HCT116 (cell line): ENCODE measurements at regions not wholly inside any gene's neighbourhood (a gene's known extent, or its start where the extent isn't known, plus 50 kb on each side); places are given as distances from the start of the nearest gene placed in this dataset.

Experiments
- ATAC-seq: fragments of 200-7000 bp; cut with Tn5 transposase; 2 replicates; pipeline ENCODE4 v1.9.1; 2020; ENCODE audit warnings: mild to moderate bottlenecking, moderate library complexity
- BruUV-seq: library from RNA; stranded (reverse); fragments of 400-500 nt; replicated peaks from 2 replicates; lab custom pipeline; 2021; lab: Mats Ljungman, UMichigan
- CTCF ChIA-PET: fragments of 300-600 bp; sonication (Branson Sonifier 250); formaldehyde crosslinking; loops from one replicate; lab custom pipeline; 2021; ENCODE audit warnings: antibody characterized with exemption; lab: Charles Lee
- POLR2A ChIA-PET: fragments of 300-600, 350-600 bp; sonication (Branson Sonifier 250); formaldehyde crosslinking; loops from one replicate; lab custom pipeline; 2021; ENCODE audit warnings: antibody characterized with exemption; lab: Charles Lee
- RAD21 ChIA-PET, 2 experiments: fragments of 300-600 bp; sonication (Branson Sonifier 250); formaldehyde crosslinking; loops; one replicate each; lab custom pipeline; 2023; ENCODE audit warnings: low total read pairs in 2 of 2; ENCODE audit not compliant: uncharacterized antibody in 2 of 2, unreplicated experiment in 2 of 2, low non-redundant PET in 1 of 2; lab: Charles Lee
- DNase-seq: peaks from one replicate; pipeline ENCODE4 v3.0.0-alpha.2; 2010; ENCODE audit warnings: low read depth, low spot score
- H2AFZ ChIP-seq: fragments of 200-600 bp; shearing (Covaris generic), sonication (generic); 2 replicates; pipeline ENCODE4 v1.6.1; 2017; ENCODE audit warnings: low read depth, mixed run types, mixed read lengths, antibody characterized with exemption, low read length; ENCODE audit not compliant: poor library complexity, severe bottlenecking
- H3K27ac ChIP-seq: 2 replicates; pipeline ENCODE4 v1.5.1; 2012; ENCODE audit warnings: low read depth, low read length
- H3K27me3 ChIP-seq: fragments of 200-600 bp; sonication (generic); 2 replicates; pipeline ENCODE4 v1.6.1; 2016; ENCODE audit warnings: mixed run types, low read length, mixed read lengths; ENCODE audit not compliant: insufficient read depth
- H3K36me3 ChIP-seq, 2 experiments: fragments of 200-500 bp in 1 of 2; fragments of 200-600 bp in 1 of 2; sonication (Bioruptor generic) in 1 of 2; sonication (generic) in 1 of 2; 2 replicates each; pipeline versions ENCODE4 v1.5.1 to v1.6.1; 2014 to 2016; ENCODE audit warnings: low read length in 2 of 2, inconsistent platforms in 1 of 2, mixed read lengths in 1 of 2, mixed run types in 1 of 2; ENCODE audit not compliant: insufficient read depth in 2 of 2, control insufficient read depth in 1 of 2
- H3K4me1 ChIP-seq, 2 experiments: fragments of 200-600 bp in 1 of 2; sonication (generic) in 1 of 2; 2 replicates each; pipeline versions ENCODE4 v1.5.1 to v1.6.1; 2012 to 2017; ENCODE audit warnings: low read length in 2 of 2, inconsistent platforms in 1 of 2, mild to moderate bottlenecking in 1 of 2, mixed read lengths in 1 of 2, mixed run types in 1 of 2, moderate library complexity in 1 of 2; ENCODE audit not compliant: insufficient read depth in 2 of 2, control insufficient read depth in 1 of 2
- H3K4me2 ChIP-seq: fragments of 200-600 bp; sonication (generic); 2 replicates; pipeline ENCODE4 v1.6.1; 2017; ENCODE audit warnings: mixed run types, low read length, mixed read lengths
- H3K4me3 ChIP-seq, 2 experiments: fragments of 200-600 bp in 1 of 2; sonication (generic) in 1 of 2; replicated peaks in 1 of 2; 2 replicates each; pipeline ENCODE4 v1.5.1; 2011 to 2016; ENCODE audit warnings: low read length in 2 of 2, control low read depth in 1 of 2, low read depth in 1 of 2, mild to moderate bottlenecking in 1 of 2, mixed read lengths in 1 of 2, mixed run types in 1 of 2
- H3K79me2 ChIP-seq: fragments of 200-600 bp; sonication (generic); 2 replicates; pipeline ENCODE4 v1.6.1; 2017; ENCODE audit warnings: mild to moderate bottlenecking, mixed run types, low read length, moderate library complexity, mixed read lengths; ENCODE audit not compliant: insufficient read depth
- H3K9ac ChIP-seq: fragments of 200-600 bp; sonication (generic); 2 replicates; pipeline ENCODE4 v1.6.1; 2016; ENCODE audit warnings: low read length, mixed read lengths
- H3K9me2 ChIP-seq: fragments of 200-600 bp; sonication (generic), shearing (Covaris generic); 2 replicates; pipeline ENCODE4 v1.6.1; 2017; ENCODE audit warnings: mixed run types, mild to moderate bottlenecking, moderate library complexity; ENCODE audit not compliant: insufficient read depth
- H3K9me3 ChIP-seq, 2 experiments: fragments of 200-500 bp in 1 of 2; fragments of 200-600 bp in 1 of 2; sonication (Bioruptor generic) in 1 of 2; sonication (generic) in 1 of 2; 2 replicates each; pipeline ENCODE4 v1.6.1; 2014 to 2017; ENCODE audit warnings: low read length in 2 of 2, mixed read lengths in 2 of 2, inconsistent platforms in 1 of 2, low read depth in 1 of 2, mild to moderate bottlenecking in 1 of 2, mixed run types in 1 of 2, moderate library complexity in 1 of 2; ENCODE audit not compliant: control insufficient read depth in 1 of 2, insufficient read depth in 1 of 2
- H4K20me1 ChIP-seq: fragments of 200-600 bp; sonication (generic), shearing (Covaris generic); 2 replicates; pipeline ENCODE4 v1.6.1; 2017; ENCODE audit warnings: mixed run types, mild to moderate bottlenecking, moderate library complexity; ENCODE audit not compliant: insufficient read depth
- EGR1 ChIP-seq: IDR thresholded peaks from 2 replicates; pipeline ENCODE4 v1.6.1; 2012; ENCODE audit warnings: low read depth
- FOSL1 ChIP-seq: IDR thresholded peaks from 2 replicates; pipeline ENCODE4 v1.6.1; 2012; ENCODE audit warnings: low read depth
- POLR2A ChIP-seq: IDR thresholded peaks from 2 replicates; pipeline ENCODE4 v1.7.0; 2011; ENCODE audit warnings: borderline replicate concordance; ENCODE audit not compliant: insufficient read depth, insufficient read length; ENCODE audit errors: extremely low read depth
- SP1 ChIP-seq: IDR thresholded peaks from 2 replicates; pipeline ENCODE4 v1.6.1; 2012; ENCODE audit warnings: low read depth
- SRF ChIP-seq: IDR thresholded peaks from 2 replicates; pipeline ENCODE4 v1.6.1; 2012; ENCODE audit warnings: low read depth
- TCF7L2 ChIP-seq: IDR thresholded peaks from 2 replicates; pipeline ENCODE4 v1.7.0; 2011; ENCODE audit warnings: borderline replicate concordance, inconsistent platforms; ENCODE audit not compliant: insufficient read depth, insufficient read length; ENCODE audit errors: extremely low read depth
- YY1 ChIP-seq: IDR thresholded peaks from 2 replicates; pipeline ENCODE4 v1.6.1; 2011; ENCODE audit warnings: low read length, low read depth, moderate library complexity, mild to moderate bottlenecking; ENCODE audit not compliant: insufficient replicate concordance; ENCODE audit errors: extremely low read depth
- ZNF274 ChIP-seq: fragments of 200-500 bp; sonication (Bioruptor generic); IDR thresholded peaks from 2 replicates; pipeline ENCODE4 v1.6.1; 2014; ENCODE audit warnings: mild to moderate bottlenecking, low read depth, low read length, inconsistent platforms
- intact Hi-C: fragments of 100-400 bp; cut with micrococcal nuclease; formaldehyde crosslinking; loops from 2 replicates; pipeline ENCODE4 v1.10.0; 2022
- TF ChIP-seq, protein P1 (sequence below): IDR thresholded peaks from 2 replicates; pipeline ENCODE4 v1.6.1; 2012; ENCODE audit warnings: low read depth
- TF ChIP-seq, protein P2 (sequence below): IDR thresholded peaks from 2 replicates; pipeline ENCODE4 v1.6.1; 2012
- TF ChIP-seq, protein P3 (sequence below), 3 experiments: fragments of 200-600 bp in 1 of 3; sonication (generic) in 1 of 3; IDR thresholded peaks in 2 of 3; conservative IDR thresholded peaks in 1 of 3; 2 replicates each; pipeline ENCODE4 v1.5.1; 2012 to 2017; ENCODE audit warnings: low read depth in 2 of 3, low read length in 2 of 3, antibody characterized with exemption in 1 of 3, borderline replicate concordance in 1 of 3, control low read depth in 1 of 3, mild to moderate bottlenecking in 1 of 3, mixed read lengths in 1 of 3, mixed run types in 1 of 3, moderate library complexity in 1 of 3; ENCODE audit not compliant: insufficient read depth in 1 of 3

DNA sequence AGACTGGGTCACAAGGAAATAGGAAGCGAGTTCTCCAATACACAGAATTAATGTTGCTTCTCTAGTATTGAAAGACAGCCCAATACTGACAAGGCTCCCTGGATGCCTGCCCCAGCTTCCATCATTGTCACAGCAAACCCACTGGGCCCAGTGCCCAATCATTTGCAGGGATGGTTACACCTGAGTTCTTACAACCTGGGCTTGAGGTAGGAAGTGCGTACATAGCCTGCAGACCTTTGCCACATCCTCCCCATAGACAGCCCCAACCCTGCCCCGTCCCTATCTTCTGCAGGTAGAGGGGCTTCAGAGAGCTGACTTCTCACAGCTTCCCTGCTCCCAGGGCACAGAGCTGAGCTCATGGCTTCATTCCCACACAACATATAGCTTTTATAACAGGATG is 108.1 kb upstream of the UBL3 start (continued):
- TF ChIP-seq, protein P1, sequence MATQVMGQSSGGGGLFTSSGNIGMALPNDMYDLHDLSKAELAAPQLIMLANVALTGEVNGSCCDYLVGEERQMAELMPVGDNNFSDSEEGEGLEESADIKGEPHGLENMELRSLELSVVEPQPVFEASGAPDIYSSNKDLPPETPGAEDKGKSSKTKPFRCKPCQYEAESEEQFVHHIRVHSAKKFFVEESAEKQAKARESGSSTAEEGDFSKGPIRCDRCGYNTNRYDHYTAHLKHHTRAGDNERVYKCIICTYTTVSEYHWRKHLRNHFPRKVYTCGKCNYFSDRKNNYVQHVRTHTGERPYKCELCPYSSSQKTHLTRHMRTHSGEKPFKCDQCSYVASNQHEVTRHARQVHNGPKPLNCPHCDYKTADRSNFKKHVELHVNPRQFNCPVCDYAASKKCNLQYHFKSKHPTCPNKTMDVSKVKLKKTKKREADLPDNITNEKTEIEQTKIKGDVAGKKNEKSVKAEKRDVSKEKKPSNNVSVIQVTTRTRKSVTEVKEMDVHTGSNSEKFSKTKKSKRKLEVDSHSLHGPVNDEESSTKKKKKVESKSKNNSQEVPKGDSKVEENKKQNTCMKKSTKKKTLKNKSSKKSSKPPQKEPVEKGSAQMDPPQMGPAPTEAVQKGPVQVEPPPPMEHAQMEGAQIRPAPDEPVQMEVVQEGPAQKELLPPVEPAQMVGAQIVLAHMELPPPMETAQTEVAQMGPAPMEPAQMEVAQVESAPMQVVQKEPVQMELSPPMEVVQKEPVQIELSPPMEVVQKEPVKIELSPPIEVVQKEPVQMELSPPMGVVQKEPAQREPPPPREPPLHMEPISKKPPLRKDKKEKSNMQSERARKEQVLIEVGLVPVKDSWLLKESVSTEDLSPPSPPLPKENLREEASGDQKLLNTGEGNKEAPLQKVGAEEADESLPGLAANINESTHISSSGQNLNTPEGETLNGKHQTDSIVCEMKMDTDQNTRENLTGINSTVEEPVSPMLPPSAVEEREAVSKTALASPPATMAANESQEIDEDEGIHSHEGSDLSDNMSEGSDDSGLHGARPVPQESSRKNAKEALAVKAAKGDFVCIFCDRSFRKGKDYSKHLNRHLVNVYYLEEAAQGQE, result no peak

DNA sequence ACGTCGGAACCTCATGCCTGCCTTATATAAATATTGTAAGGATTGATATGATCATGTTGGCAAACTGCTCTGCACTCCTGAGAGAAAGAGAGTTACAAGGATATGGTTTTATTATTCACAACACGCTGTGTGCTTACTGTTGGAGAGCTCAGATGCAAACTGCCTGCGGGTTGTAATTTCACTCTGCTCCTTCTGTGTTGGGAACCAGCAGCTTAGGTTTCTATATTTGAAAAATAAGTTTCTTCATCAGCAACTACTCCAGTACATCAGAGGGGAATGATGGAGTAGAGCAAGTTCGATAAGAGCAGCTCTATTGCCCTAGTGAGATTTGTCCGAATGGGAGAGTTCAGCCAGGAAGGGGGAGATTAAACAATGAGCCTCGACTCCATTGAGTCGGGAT is 106.9 kb upstream of the UBL3 start:
- Histone ChIP-seq H3K4me3 (no peak overlapping the region), H3K9me2 (no peaks in the 10 kb centered on the region), H3K9ac (no peak overlapping the region), H3K4me1 (no peaks in the 10 kb centered on the region), H4K20me1 (no peaks in the 10 kb centered on the region), H2AFZ (no peak overlapping the region), H3K27ac (no peak overlapping the region), H3K27me3 (peaks cover 25% of the 10 kb centered on the region; the same call in 1 of the 2 replicates), H3K79me2 (no peaks in the 10 kb centered on the region), H3K36me3 (no peaks in the 10 kb centered on the region), H3K9me3 (no peaks in the 10 kb centered on the region), H3K4me2 (no peak overlapping the region)
- DNase-seq (no peak), ATAC-seq (no peak)
- ChIA-PET RAD21 (no interaction called here), CTCF (no interaction called here), POLR2A (no interaction called here)
- TF ChIP-seq POLR2A (no peak), TCF7L2 (no peak), SRF (no peak), SP1 (no peak), EGR1 (no peak), ZNF274 (no peak), YY1 (no peak), FOSL1 (no peak)
- TF ChIP-seq, protein P2, sequence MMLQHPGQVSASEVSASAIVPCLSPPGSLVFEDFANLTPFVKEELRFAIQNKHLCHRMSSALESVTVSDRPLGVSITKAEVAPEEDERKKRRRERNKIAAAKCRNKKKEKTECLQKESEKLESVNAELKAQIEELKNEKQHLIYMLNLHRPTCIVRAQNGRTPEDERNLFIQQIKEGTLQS, result no peak
- TF ChIP-seq, protein P3, sequence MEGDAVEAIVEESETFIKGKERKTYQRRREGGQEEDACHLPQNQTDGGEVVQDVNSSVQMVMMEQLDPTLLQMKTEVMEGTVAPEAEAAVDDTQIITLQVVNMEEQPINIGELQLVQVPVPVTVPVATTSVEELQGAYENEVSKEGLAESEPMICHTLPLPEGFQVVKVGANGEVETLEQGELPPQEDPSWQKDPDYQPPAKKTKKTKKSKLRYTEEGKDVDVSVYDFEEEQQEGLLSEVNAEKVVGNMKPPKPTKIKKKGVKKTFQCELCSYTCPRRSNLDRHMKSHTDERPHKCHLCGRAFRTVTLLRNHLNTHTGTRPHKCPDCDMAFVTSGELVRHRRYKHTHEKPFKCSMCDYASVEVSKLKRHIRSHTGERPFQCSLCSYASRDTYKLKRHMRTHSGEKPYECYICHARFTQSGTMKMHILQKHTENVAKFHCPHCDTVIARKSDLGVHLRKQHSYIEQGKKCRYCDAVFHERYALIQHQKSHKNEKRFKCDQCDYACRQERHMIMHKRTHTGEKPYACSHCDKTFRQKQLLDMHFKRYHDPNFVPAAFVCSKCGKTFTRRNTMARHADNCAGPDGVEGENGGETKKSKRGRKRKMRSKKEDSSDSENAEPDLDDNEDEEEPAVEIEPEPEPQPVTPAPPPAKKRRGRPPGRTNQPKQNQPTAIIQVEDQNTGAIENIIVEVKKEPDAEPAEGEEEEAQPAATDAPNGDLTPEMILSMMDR (IDR thresholded peaks at IDR 0.05 in 2 of 3, conservative IDR thresholded peaks at IDR 0.05 in 1 of 3; ENCODE audit: borderline replicate concordance in 1 of 3, insufficient read depth in 1 of 3, low read depth in 2 of 3, low read length in 2 of 3), result no peak
- TF ChIP-seq, protein P1, result no peak
- BruUV-seq, result no TSS peak
- intact Hi-C loops, result no loop called here
